Umbilical cord (tissue), 1 donor: ENCODE measurements at regions not wholly inside any gene's neighbourhood (a gene's known extent, or its start where the extent isn't known, plus 50 kb on each side); places are given as distances from the start of the nearest gene placed in this dataset.

Experiments used
- DNase-seq: peaks from one replicate; pipeline ENCODE4 v3.0.0-alpha.2; 2015; ENCODE audit warnings: low spot score

- no peak for DNase-seq
Observed at GRCh38 chr7:41241641-41242040, 461.2 kb downstream of the INHBA start.

- no peak for DNase-seq
Observed at GRCh38 chr7:41239596-41239995, 463.3 kb downstream of the INHBA start.

- no peak for DNase-seq
Observed at GRCh38 chr7:41238851-41239331, 464.0 kb downstream of the INHBA start.

- DNase-seq, result no peak
Observed at GRCh38 chr7:41237956-41238355, 464.9 kb downstream of the INHBA start.

GRCh38 chr7:41232086-41232485 is 470.8 kb downstream of the INHBA start:
- no peak for DNase-seq

- peak; percentile 55 for DNase-seq
Observed at GRCh38 chr7:41224063-41224763, 478.7 kb downstream of the INHBA start.

GRCh38 chr7:41222746-41223145 is 480.1 kb downstream of the INHBA start:
- no peak for DNase-seq

GRCh38 chr7:41220266-41220665 is 482.6 kb downstream of the INHBA start:
- no peak for DNase-seq

- DNase-seq, result no peak
Observed at GRCh38 chr7:41219276-41219675, 483.6 kb downstream of the INHBA start.

GRCh38 chr7:41217306-41217705 is 485.6 kb downstream of the INHBA start:
- DNase-seq, result no peak

GRCh38 chr7:41207141-41207540 is 495.7 kb downstream of the INHBA start:
- DNase-seq, result no peak

- DNase-seq, result no peak
Observed at GRCh38 chr7:41206267-41206666, 496.6 kb downstream of the INHBA start.

GRCh38 chr7:41205600-41205999 is 497.3 kb downstream of the INHBA start:
- no peak for DNase-seq

GRCh38 chr7:41203542-41203941 is 499.3 kb downstream of the INHBA start:
- no peak for DNase-seq

GRCh38 chr7:41201021-41201420 is 501.9 kb downstream of the INHBA start:
- no peak for DNase-seq

GRCh38 chr7:41199136-41199535 is 503.8 kb downstream of the INHBA start:
- no peak for DNase-seq

- DNase-seq, result no peak
Observed at GRCh38 chr7:41198502-41198901, 504.4 kb downstream of the INHBA start.

- no peak for DNase-seq
Observed at GRCh38 chr7:41197769-41198168, 505.1 kb downstream of the INHBA start.

GRCh38 chr7:41193738-41194282 is 509.1 kb downstream of the INHBA start:
- DNase-seq, result no peak

- no peak for DNase-seq
Observed at GRCh38 chr7:41190581-41190980, 512.3 kb downstream of the INHBA start.

- no peak for DNase-seq
Observed at GRCh38 chr7:41189866-41190265, 513.0 kb downstream of the INHBA start.

GRCh38 chr7:41188163-41189130 is 514.4 kb downstream of the INHBA start:
- DNase-seq, result peak; percentile 83
